ENCODE measurements at regions not wholly inside any gene's neighbourhood (a gene's known extent, or its start where the extent isn't known, plus 50 kb on each side); places are given as distances from the start of the nearest gene placed in this dataset.

DNA sequence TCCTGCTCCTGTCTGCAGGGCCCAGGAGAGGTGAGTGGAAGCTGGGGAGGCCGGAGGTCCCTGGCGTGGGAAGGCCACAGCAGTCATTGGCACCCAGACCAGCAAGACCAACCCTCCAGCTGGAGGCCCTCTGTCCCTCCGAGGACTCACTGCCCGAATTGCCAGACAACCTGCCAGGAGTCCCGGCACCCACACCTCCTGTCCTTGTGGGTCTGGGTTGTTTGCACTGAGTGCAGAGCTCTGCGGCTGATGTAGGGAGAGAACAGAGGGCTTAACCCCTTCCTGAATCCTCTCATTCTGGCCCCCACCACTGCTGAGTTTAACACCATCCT, 204.9 kb downstream of the KIF26A start:
- H3K36me3 ChIP-seq (ENCODE audit: insufficient read depth, low read length), result no peaks in the 10 kb centered on the region
- H3K9ac ChIP-seq (ENCODE audit: low read length), result no peak overlapping the region
- no peaks in the 10 kb centered on the region for H3K27me3 ChIP-seq (ENCODE audit: insufficient read depth, low read depth, low read length)
- no peaks in the 10 kb centered on the region for H4K20me1 ChIP-seq (ENCODE audit: insufficient read depth)
- H3K9me3 ChIP-seq (ENCODE audit: low read length), result no peaks in the 10 kb centered on the region
- H3K4me2 ChIP-seq (ENCODE audit: low read length), result no peak overlapping the region
- no peaks in the 10 kb centered on the region for H3K79me2 ChIP-seq (replicated peaks; ENCODE audit: insufficient read depth, low read length)
- no peaks in the 10 kb centered on the region for H3K9me2 ChIP-seq (ENCODE audit: insufficient read depth, low read length)
- H3K27ac ChIP-seq (ENCODE audit: low read length), result no peak overlapping the region
- TF ChIP-seq, protein P1, sequence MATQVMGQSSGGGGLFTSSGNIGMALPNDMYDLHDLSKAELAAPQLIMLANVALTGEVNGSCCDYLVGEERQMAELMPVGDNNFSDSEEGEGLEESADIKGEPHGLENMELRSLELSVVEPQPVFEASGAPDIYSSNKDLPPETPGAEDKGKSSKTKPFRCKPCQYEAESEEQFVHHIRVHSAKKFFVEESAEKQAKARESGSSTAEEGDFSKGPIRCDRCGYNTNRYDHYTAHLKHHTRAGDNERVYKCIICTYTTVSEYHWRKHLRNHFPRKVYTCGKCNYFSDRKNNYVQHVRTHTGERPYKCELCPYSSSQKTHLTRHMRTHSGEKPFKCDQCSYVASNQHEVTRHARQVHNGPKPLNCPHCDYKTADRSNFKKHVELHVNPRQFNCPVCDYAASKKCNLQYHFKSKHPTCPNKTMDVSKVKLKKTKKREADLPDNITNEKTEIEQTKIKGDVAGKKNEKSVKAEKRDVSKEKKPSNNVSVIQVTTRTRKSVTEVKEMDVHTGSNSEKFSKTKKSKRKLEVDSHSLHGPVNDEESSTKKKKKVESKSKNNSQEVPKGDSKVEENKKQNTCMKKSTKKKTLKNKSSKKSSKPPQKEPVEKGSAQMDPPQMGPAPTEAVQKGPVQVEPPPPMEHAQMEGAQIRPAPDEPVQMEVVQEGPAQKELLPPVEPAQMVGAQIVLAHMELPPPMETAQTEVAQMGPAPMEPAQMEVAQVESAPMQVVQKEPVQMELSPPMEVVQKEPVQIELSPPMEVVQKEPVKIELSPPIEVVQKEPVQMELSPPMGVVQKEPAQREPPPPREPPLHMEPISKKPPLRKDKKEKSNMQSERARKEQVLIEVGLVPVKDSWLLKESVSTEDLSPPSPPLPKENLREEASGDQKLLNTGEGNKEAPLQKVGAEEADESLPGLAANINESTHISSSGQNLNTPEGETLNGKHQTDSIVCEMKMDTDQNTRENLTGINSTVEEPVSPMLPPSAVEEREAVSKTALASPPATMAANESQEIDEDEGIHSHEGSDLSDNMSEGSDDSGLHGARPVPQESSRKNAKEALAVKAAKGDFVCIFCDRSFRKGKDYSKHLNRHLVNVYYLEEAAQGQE (IDR thresholded peaks at IDR 0.05; ENCODE audit: borderline replicate concordance), result no peak
- no peak for TF ChIP-seq EZH2 (IDR thresholded peaks at IDR 0.05; ENCODE audit: borderline replicate concordance, insufficient read depth, low read length, poor library complexity, severe bottlenecking)
- no peak for TF ChIP-seq MXI1 (conservative IDR thresholded peaks at IDR 0.05; ENCODE audit: poor library complexity, severe bottlenecking)
- no peak for TF ChIP-seq RAD21 (conservative IDR thresholded peaks at IDR 0.05)
- no peak for TF ChIP-seq POLR2AphosphoS5 (IDR thresholded peaks at IDR 0.05)
- no peak for TF ChIP-seq EP300 (conservative IDR thresholded peaks at IDR 0.05; ENCODE audit: poor library complexity, severe bottlenecking)
- no peak for TF ChIP-seq SMC3 (conservative IDR thresholded peaks at IDR 0.05; ENCODE audit: poor library complexity)
- TF ChIP-seq, protein P2, sequence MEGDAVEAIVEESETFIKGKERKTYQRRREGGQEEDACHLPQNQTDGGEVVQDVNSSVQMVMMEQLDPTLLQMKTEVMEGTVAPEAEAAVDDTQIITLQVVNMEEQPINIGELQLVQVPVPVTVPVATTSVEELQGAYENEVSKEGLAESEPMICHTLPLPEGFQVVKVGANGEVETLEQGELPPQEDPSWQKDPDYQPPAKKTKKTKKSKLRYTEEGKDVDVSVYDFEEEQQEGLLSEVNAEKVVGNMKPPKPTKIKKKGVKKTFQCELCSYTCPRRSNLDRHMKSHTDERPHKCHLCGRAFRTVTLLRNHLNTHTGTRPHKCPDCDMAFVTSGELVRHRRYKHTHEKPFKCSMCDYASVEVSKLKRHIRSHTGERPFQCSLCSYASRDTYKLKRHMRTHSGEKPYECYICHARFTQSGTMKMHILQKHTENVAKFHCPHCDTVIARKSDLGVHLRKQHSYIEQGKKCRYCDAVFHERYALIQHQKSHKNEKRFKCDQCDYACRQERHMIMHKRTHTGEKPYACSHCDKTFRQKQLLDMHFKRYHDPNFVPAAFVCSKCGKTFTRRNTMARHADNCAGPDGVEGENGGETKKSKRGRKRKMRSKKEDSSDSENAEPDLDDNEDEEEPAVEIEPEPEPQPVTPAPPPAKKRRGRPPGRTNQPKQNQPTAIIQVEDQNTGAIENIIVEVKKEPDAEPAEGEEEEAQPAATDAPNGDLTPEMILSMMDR (IDR thresholded peaks at IDR 0.05; ENCODE audit: poor library complexity, severe bottlenecking), result no peak
- no peak for TF ChIP-seq TAF1 (IDR thresholded peaks at IDR 0.05; ENCODE audit: low read depth)
- H2AFZ ChIP-seq (ENCODE audit: low read depth, low read length), result no peak overlapping the region
- no peaks in the 10 kb centered on the region for H3F3A ChIP-seq (ENCODE audit: insufficient read depth, low read length, poor library complexity, severe bottlenecking)
- no peak overlapping the region for H3K4me3 ChIP-seq (ENCODE audit: low read length)

DNA sequence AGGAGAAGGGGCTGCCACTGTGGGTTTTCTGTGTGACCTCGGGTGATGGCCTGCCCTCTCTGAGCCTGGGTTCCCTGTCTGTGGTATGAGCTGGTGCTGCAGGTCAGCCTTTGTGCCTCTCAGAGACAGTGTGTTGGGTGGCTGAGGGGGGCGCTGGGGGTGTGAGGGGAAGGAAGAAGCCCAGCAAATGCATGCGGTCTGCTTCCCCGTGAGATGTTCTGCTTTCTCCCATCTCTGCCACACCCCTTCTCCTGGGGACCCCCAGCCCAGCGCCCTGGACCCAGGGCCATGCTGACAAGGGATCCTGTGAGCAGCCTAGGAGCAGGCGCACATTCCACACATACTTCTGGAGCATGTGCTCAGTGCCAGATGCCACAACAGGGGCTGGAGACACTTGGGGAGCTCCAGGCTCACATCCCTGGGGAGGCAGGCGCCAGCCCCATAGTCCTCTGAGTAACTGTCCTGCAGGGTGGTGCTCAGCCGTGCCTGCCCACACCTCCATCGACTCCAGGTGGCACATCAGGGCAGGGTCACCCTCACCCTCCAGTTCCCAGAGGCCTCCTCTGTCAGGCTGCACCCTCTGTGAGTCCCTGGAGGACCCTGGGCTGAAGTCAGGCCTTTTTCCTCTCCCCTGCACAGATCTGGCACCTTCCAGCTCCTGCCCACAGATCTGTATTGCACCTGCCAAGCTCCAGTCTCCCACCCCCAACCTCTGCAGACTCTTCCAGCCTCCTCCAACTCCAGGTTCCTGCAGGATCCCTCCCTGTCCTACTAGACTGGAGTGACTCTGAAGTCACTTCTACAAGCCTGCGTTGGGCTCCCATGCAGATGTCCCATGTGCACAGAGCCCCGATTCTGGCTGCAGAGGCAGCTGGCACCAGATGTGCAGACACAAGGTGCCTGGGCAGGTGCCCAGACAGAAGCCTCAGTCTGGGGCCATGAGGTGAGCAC, 205.6 kb downstream of the KIF26A start:
- Histone ChIP-seq H3K27ac (ENCODE audit: low read length) (no peak overlapping the region), H3K27me3 (ENCODE audit: insufficient read depth, low read depth, low read length) (no peaks in the 10 kb centered on the region), H2AFZ (ENCODE audit: low read depth, low read length) (no peak overlapping the region), H4K20me1 (ENCODE audit: insufficient read depth) (no peaks in the 10 kb centered on the region), H3K9me3 (ENCODE audit: low read length) (no peaks in the 10 kb centered on the region), H3K4me3 (ENCODE audit: low read length) (no peak overlapping the region), H3K36me3 (ENCODE audit: insufficient read depth, low read length) (no peaks in the 10 kb centered on the region), H3K9ac (ENCODE audit: low read length) (no peak overlapping the region), H3K79me2 (replicated peaks; ENCODE audit: insufficient read depth, low read length) (no peaks in the 10 kb centered on the region), H3K4me2 (ENCODE audit: low read length) (no peak overlapping the region), H3F3A (ENCODE audit: insufficient read depth, low read length, poor library complexity, severe bottlenecking) (no peaks in the 10 kb centered on the region), H3K9me2 (ENCODE audit: insufficient read depth, low read length) (no peaks in the 10 kb centered on the region)
- TF ChIP-seq SMC3 (conservative IDR thresholded peaks at IDR 0.05; ENCODE audit: poor library complexity), result no peak
- TF ChIP-seq RAD21 (conservative IDR thresholded peaks at IDR 0.05), result no peak
